NCI-H1694 (cell line): ENCODE measurements at regions not wholly inside any gene's neighbourhood (a gene's known extent, or its start where the extent isn't known, plus 50 kb on each side); places are given as distances from the start of the nearest gene placed in this dataset.
"Not testable (repeated sequence)": the region's sequence is repeated elsewhere in the genome, so short reads cannot be mapped to it uniquely, and the experiment has no call there.

Experiments used
- DNase-seq: peaks from one replicate; lab custom pipeline; 2025; lab: John Stamatoyannopoulos, UW

- DNase-seq = no peak
These were observed 823.8 kb downstream of the CDH11 start for GRCh38 chr16:64297863-64298600.

GRCh38 chr16:64295466-64295865, 826.4 kb downstream of the CDH11 start:
- DNase-seq = no peak

GRCh38 chr16:64292953-64293352, 828.9 kb downstream of the CDH11 start:
- no peak for DNase-seq

- no peak for DNase-seq
These were observed 829.7 kb downstream of the CDH11 start for GRCh38 chr16:64292161-64292560.

- no peak for DNase-seq
These were observed 831.4 kb downstream of the CDH11 start for GRCh38 chr16:64290461-64290860.

GRCh38 chr16:64287655-64288528, 834.0 kb downstream of the CDH11 start:
- DNase-seq = no peak

GRCh38 chr16:64282181-64282580, 839.7 kb downstream of the CDH11 start:
- DNase-seq = no peak

GRCh38 chr16:64280317-64280716, 841.5 kb downstream of the CDH11 start:
- DNase-seq = no peak

GRCh38 chr16:64278196-64278595, 843.7 kb downstream of the CDH11 start:
- DNase-seq = no peak

GRCh38 chr16:64276646-64277045, 845.2 kb downstream of the CDH11 start:
- DNase-seq = no peak

GRCh38 chr16:64272028-64272427, 849.8 kb downstream of the CDH11 start:
- no peak for DNase-seq

GRCh38 chr16:64269756-64270155, 852.1 kb downstream of the CDH11 start:
- no peak for DNase-seq

GRCh38 chr16:64265756-64266155, 856.1 kb downstream of the CDH11 start:
- DNase-seq = no peak

- DNase-seq = not testable (repeated sequence)
These were observed 861.0 kb downstream of the CDH11 start for GRCh38 chr16:64260631-64261401.

GRCh38 chr16:64254443-64255367, 867.2 kb downstream of the CDH11 start:
- DNase-seq = no peak

- no peak for DNase-seq
These were observed 868.3 kb downstream of the CDH11 start for GRCh38 chr16:64253525-64253924.

- no peak for DNase-seq
These were observed 868.8 kb downstream of the CDH11 start for GRCh38 chr16:64253096-64253495.

GRCh38 chr16:64251742-64252141, 870.1 kb downstream of the CDH11 start:
- DNase-seq = no peak

- no peak for DNase-seq
These were observed 871.0 kb downstream of the CDH11 start for GRCh38 chr16:64250866-64251265.

GRCh38 chr16:64242492-64242891, 879.4 kb downstream of the CDH11 start:
- no peak for DNase-seq

GRCh38 chr16:64240586-64240985, 881.3 kb downstream of the CDH11 start:
- no peak for DNase-seq
